CD4-positive, alpha-beta memory T cell (primary cell): ENCODE measurements at regions not wholly inside any gene's neighbourhood (a gene's known extent, or its start where the extent isn't known, plus 50 kb on each side); places are given as distances from the start of the nearest gene placed in this dataset.

Experiments
- CTCF ChIA-PET: fragments of 350-600 bp; sonication (Branson Sonifier 250); formaldehyde crosslinking; loops from one replicate; lab custom pipeline; 2021; ENCODE audit warnings: inconsistent platforms; ENCODE audit not compliant: partially characterized antibody; lab: Charles Lee
- POLR2A ChIA-PET: fragments of 350-600 bp; sonication (Branson Sonifier 250); formaldehyde crosslinking; loops from one replicate; lab custom pipeline; 2021; ENCODE audit not compliant: partially characterized antibody; lab: Charles Lee
- DNase-seq, 5 donors: peaks; one replicate each; pipeline versions ENCODE4 v3.0.0 to v3.0.0-alpha.2; 2020 to 2022; ENCODE audit warnings: mixed read lengths in 1 of 5
- H3K27ac ChIP-seq: one replicate; pipeline ENCODE4 v1.7.0; 2013; ENCODE audit warnings: low read depth, low read length
- H3K27me3 ChIP-seq: 2 replicates; pipeline ENCODE4 v1.7.0; 2013; ENCODE audit warnings: mild to moderate bottlenecking, low read length, moderate library complexity; ENCODE audit not compliant: insufficient read depth
- H3K36me3 ChIP-seq: 2 replicates; pipeline ENCODE4 v1.7.0; 2013; ENCODE audit warnings: mild to moderate bottlenecking, low read length, moderate library complexity; ENCODE audit not compliant: insufficient read depth
- H3K4me1 ChIP-seq: 2 replicates; pipeline ENCODE4 v1.7.0; 2013; ENCODE audit warnings: mild to moderate bottlenecking, low read length, moderate library complexity; ENCODE audit not compliant: insufficient read depth
- H3K4me3 ChIP-seq, 2 donors: one replicate each; pipeline ENCODE4 v1.7.0; 2013; ENCODE audit warnings: low read length in 2 of 2, mild to moderate bottlenecking in 1 of 2
- H3K9me3 ChIP-seq, 2 donors: one replicate each; pipeline ENCODE4 v1.7.0; 2013; ENCODE audit warnings: low read length in 2 of 2, control low read depth in 1 of 2; ENCODE audit not compliant: control insufficient read depth in 1 of 2
- H3K27ac Mint-ChIP-seq, 7 donors: one replicate each; pipeline ENCODE4 v1.8.0; 2020 to 2021; ENCODE audit warnings: mixed read lengths in 7 of 7, mild to moderate bottlenecking in 6 of 7, inconsistent platforms in 3 of 7, moderate library complexity in 3 of 7
- H3K27me3 Mint-ChIP-seq, 2 donors: one replicate each; pipeline ENCODE4 v1.8.0; 2020 to 2021; ENCODE audit warnings: mixed read lengths in 2 of 2
- H3K36me3 Mint-ChIP-seq, 2 donors: one replicate each; pipeline ENCODE4 v1.8.0; 2020 to 2021; ENCODE audit warnings: mixed read lengths in 2 of 2, inconsistent platforms in 1 of 2, mild to moderate bottlenecking in 1 of 2
- H3K4me1 Mint-ChIP-seq, 4 donors: one replicate each; pipeline ENCODE4 v1.8.0; 2020 to 2021; ENCODE audit warnings: mixed read lengths in 4 of 4, mild to moderate bottlenecking in 1 of 4
- H3K4me3 Mint-ChIP-seq, 8 donors: one replicate each; pipeline ENCODE4 v1.8.0; 2020 to 2021; ENCODE audit warnings: mixed read lengths in 8 of 8, mild to moderate bottlenecking in 7 of 8, moderate library complexity in 6 of 8, inconsistent platforms in 3 of 8
- H3K9me3 Mint-ChIP-seq, 8 donors: one replicate each; pipeline ENCODE4 v1.8.0; 2020 to 2021; ENCODE audit warnings: mixed read lengths in 8 of 8, mild to moderate bottlenecking in 5 of 8, inconsistent platforms in 3 of 8, moderate library complexity in 1 of 8
- intact Hi-C: fragments of 100-400 bp; cut with micrococcal nuclease; formaldehyde crosslinking; loops from one replicate; pipeline ENCODE4 v1.15.1; 2023

DNA sequence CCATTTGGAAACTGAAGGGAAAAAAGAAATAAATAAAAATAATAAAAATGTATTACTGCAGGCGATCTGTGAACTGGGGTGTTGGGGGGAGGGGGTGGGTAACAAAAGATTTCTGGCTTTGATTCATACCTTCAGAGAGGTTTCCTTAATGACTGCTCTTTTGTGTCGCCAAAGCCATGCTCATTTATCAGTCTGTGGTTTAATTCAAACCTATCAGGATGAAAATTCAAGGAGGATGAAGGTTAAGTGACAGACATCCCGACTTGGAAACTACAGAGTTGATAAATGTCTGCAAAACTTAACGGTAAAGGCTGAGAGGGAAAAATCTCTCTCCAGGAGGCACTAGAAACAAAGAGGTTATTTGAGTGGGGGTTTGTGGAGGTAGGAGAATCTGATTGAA lies 278.2 kb downstream of the PSAT1 start:
- Histone ChIP-seq H3K4me1 (no peaks in the 10 kb centered on the region), H3K4me3 (no peak overlapping the region), H3K36me3 (no peaks in the 10 kb centered on the region), H3K9me3 (no peaks in the 10 kb centered on the region), H3K27me3 (no peaks in the 10 kb centered on the region), H3K27ac (no peak overlapping the region)
- H3K36me3 Mint-ChIP-seq, result no peaks in the 10 kb centered on the region
- CTCF ChIA-PET, result no interaction called here
- POLR2A ChIA-PET, result no interaction called here
- no peaks in the 10 kb centered on the region for H3K27me3 Mint-ChIP-seq
- H3K9me3 Mint-ChIP-seq, result peaks cover 0 to 3% (median 0%) of the 10 kb centered on the region in 8 donors
- H3K4me1 Mint-ChIP-seq, result no peaks in the 10 kb centered on the region
- intact Hi-C loops, result no loop called here
- DNase-seq, result no peak
- H3K27ac Mint-ChIP-seq, result no peak overlapping the region
- no peak overlapping the region for H3K4me3 Mint-ChIP-seq

DNA sequence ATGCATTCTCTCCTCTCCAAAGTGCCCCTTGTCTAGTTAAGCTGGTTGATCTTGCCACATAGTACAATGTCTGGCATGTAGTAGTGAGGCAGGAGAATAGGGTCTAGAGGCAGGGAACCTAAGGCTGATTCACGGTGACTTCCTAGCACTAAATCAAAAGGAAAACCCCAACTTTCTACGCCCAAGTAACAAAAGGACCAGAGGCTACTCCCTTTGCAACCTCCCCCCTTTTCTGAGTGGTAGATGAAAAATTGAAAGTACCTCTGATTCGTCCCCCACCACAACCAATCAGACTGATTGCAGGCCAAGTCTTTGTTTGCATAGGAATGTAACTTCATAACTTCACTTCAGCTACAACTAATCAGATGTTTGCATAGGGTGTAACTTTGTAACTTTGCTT lies 278.8 kb downstream of the PSAT1 start:
- no peaks in the 10 kb centered on the region for H3K27me3 Mint-ChIP-seq
- DNase-seq, result no peak
- ChIA-PET POLR2A (no interaction called here), CTCF (no interaction called here)
- peaks cover 0 to 6% (median 0%) of the 10 kb centered on the region in 8 donors for H3K9me3 Mint-ChIP-seq
- no peaks in the 10 kb centered on the region for H3K9me3 ChIP-seq
- no peak overlapping the region for H3K27ac Mint-ChIP-seq
- H3K36me3 ChIP-seq, result no peaks in the 10 kb centered on the region
- H3K27me3 ChIP-seq, result no peaks in the 10 kb centered on the region
- no peak overlapping the region for H3K4me3 ChIP-seq
- no peaks in the 10 kb centered on the region for H3K36me3 Mint-ChIP-seq
- no peaks in the 10 kb centered on the region for H3K4me1 Mint-ChIP-seq
- H3K4me3 Mint-ChIP-seq, result no peak overlapping the region
- intact Hi-C loops, result no loop called here
- no peaks in the 10 kb centered on the region for H3K4me1 ChIP-seq
- no peak overlapping the region for H3K27ac ChIP-seq

DNA sequence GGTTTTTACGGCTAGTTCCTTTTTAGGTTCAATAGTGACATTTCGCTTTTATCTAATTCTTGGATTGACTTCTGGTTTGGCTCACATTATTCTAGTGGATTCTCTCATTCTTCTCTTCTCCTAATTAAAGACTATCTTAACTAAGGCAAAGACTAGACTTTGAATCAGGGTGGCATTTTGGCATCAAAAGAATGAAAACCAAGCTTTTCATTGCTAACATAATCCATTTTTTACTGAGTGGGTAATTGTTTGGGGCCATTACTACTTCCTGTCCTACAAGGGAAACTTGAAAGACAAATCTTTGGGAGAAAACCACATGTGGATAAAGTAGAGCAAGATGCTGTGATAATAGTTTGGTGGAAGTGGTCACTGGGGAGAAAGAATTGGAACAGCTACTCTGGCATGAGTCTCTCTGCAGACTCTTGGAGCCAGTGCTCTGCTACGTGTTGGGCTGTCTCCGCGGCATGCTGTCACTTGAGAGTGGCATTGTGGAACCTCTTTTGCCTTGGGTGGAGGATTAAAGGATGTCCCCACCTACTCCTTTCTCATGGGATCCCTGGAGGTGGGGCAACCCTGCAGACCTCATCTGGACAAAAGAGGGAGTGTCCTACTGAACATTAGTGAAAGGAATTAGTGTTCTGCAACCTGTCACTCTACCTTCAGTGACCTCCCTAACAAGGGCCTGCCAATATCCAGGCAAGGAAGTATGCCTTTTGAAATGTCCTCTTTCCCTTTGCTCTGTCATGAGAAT lies 280.4 kb downstream of the PSAT1 start:
- no peak overlapping the region for H3K4me3 Mint-ChIP-seq
- H3K27ac ChIP-seq, result no peak overlapping the region
- intact Hi-C loops, result no loop called here
- H3K4me1 Mint-ChIP-seq, result no peaks in the 10 kb centered on the region
- ChIA-PET CTCF (no interaction called here), POLR2A (no interaction called here)
- H3K27me3 ChIP-seq, result no peaks in the 10 kb centered on the region
- no peak overlapping the region for H3K27ac Mint-ChIP-seq
- no peaks in the 10 kb centered on the region for H3K36me3 Mint-ChIP-seq
- H3K9me3 ChIP-seq, result no peaks in the 10 kb centered on the region
- H3K9me3 Mint-ChIP-seq, result peaks cover 0 to 6% (median 0%) of the 10 kb centered on the region in 8 donors
- no peak for DNase-seq
- H3K4me3 ChIP-seq, result no peak overlapping the region
- no peaks in the 10 kb centered on the region for H3K27me3 Mint-ChIP-seq
- H3K36me3 ChIP-seq, result no peaks in the 10 kb centered on the region
- no peaks in the 10 kb centered on the region for H3K4me1 ChIP-seq

DNA sequence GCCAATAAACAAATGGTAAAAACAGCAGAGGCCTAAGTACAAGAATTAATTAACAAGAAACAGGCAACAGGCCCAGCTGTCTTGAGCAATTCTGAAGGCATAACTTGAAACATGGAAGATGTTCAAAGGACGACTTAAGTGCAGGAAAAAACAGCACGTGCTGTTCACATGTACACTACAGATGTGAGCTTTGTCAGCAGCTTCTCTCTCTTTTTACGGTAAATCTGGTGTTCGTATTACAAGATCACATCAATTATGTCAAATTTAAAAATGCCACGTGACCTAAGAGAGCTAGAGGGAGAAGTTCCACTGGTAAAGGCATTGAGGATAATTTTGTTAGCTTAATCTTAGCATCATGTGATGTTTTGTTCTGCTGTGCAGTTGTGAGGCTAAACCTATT lies 281.1 kb downstream of the PSAT1 start:
- no peaks in the 10 kb centered on the region for H3K9me3 ChIP-seq
- CTCF ChIA-PET, result no interaction called here
- no peaks in the 10 kb centered on the region for H3K27me3 Mint-ChIP-seq
- no peaks in the 10 kb centered on the region for H3K4me1 ChIP-seq
- DNase-seq, result no peak
- H3K4me3 ChIP-seq, result no peak overlapping the region
- no peak overlapping the region for H3K27ac Mint-ChIP-seq
- no peak overlapping the region for H3K4me3 Mint-ChIP-seq
- no peaks in the 10 kb centered on the region for H3K4me1 Mint-ChIP-seq
- H3K36me3 Mint-ChIP-seq, result no peaks in the 10 kb centered on the region
- no peaks in the 10 kb centered on the region for H3K27me3 ChIP-seq
- H3K27ac ChIP-seq, result no peak overlapping the region
- peaks cover 0 to 6% (median 0%) of the 10 kb centered on the region in 8 donors for H3K9me3 Mint-ChIP-seq
- no peaks in the 10 kb centered on the region for H3K36me3 ChIP-seq
- POLR2A ChIA-PET, result no interaction called here
- intact Hi-C loops, result no loop called here

DNA sequence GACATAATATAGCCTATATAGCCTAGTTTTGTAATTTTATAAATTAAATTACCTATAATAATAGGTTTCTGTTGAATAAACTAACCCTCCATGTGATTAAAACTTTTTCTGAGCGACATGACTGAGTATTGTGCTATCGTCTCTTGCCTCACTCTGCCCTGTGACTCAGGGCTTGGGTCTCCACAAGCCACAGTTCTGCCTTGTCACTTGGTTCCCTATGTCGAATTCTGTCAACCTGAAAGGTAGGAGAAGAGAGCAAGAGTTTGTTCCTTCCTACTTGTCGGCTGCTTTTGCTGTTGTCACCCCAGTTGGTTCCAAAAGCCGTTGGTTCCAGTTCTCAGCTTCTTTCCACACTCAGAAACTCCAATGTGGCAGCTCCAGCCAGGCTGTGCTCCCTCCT lies 285.9 kb downstream of the PSAT1 start:
- H3K4me3 Mint-ChIP-seq, result no peak overlapping the region
- H3K27me3 ChIP-seq, result no peaks in the 10 kb centered on the region
- H3K4me1 ChIP-seq, result no peaks in the 10 kb centered on the region
- H3K9me3 ChIP-seq, result no peaks in the 10 kb centered on the region
- POLR2A ChIA-PET, result no interaction called here
- intact Hi-C loops, result no loop called here
- H3K36me3 Mint-ChIP-seq, result no peaks in the 10 kb centered on the region
- no peak overlapping the region for H3K27ac ChIP-seq
- H3K4me3 ChIP-seq, result no peak overlapping the region
- H3K36me3 ChIP-seq, result no peaks in the 10 kb centered on the region
- peaks cover 0 to 7% (median 2%) of the 10 kb centered on the region in 8 donors for H3K9me3 Mint-ChIP-seq
- peaks cover 0 to 2% of the 10 kb centered on the region in 2 donors for H3K27me3 Mint-ChIP-seq
- no peak for DNase-seq
- no peaks in the 10 kb centered on the region for H3K4me1 Mint-ChIP-seq
- H3K27ac Mint-ChIP-seq, result peak overlapping the region in 1 of 7 donors; percentile 34
- CTCF ChIA-PET, result no interaction called here

DNA sequence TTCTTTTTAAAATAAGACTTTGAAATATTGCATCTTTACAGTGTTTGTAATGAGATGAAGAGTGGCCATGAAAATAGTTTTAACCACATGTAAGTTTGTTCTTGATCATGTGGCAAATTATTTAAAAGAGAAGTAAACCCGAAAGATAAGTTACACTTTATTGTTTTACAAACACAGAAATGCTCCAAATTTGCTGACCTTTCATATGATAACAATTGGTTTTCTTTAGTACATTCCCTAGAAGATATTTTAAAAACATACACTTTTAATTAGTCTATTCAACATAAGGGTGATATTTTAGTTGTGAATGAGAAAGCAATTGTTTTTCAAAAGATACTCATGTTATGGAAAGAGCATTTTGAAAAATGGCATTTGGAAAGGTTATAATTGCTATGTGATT lies 287.7 kb downstream of the PSAT1 start:
- H3K36me3 ChIP-seq, result no peaks in the 10 kb centered on the region
- H3K27ac ChIP-seq, result no peak overlapping the region
- Mint-ChIP-seq H3K36me3 (no peaks in the 10 kb centered on the region), H3K27ac (no peak overlapping the region), H3K9me3 (peaks cover 0 to 8% (median 2%) of the 10 kb centered on the region in 8 donors), H3K4me1 (no peaks in the 10 kb centered on the region), H3K4me3 (no peak overlapping the region), H3K27me3 (peaks cover 0 to 2% of the 10 kb centered on the region in 2 donors)
- ChIA-PET POLR2A (no interaction called here), CTCF (no interaction called here)
- no peak for DNase-seq
- intact Hi-C loops, result no loop called here
- no peak overlapping the region for H3K4me3 ChIP-seq
- no peaks in the 10 kb centered on the region for H3K4me1 ChIP-seq
- no peaks in the 10 kb centered on the region for H3K27me3 ChIP-seq
- no peaks in the 10 kb centered on the region for H3K9me3 ChIP-seq

DNA sequence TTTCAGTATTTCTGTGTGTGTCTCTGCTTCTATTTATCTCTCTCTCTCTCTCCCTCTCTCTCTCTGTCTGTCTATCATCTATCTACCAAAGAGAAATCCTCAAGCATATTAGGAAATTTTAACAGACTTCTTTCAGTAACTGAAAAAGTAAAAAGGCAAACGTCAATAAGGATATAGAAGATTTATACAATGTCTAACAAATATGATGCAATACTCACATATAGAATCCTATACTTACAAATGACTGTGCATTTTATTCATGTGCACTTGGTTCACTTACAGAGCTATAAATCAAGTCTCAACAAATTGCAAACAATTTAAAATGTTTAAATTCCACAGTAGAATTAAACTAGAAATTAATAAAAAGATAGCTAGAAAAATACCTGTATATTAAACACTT lies 289.0 kb downstream of the PSAT1 start:
- no peaks in the 10 kb centered on the region for H3K36me3 Mint-ChIP-seq
- H3K27me3 Mint-ChIP-seq, result peaks cover 0 to 2% of the 10 kb centered on the region in 2 donors
- no peaks in the 10 kb centered on the region for H3K27me3 ChIP-seq
- intact Hi-C loops, result no loop called here
- no peak overlapping the region for H3K4me3 Mint-ChIP-seq
- POLR2A ChIA-PET, result no interaction called here
- no peak overlapping the region for H3K27ac ChIP-seq
- peaks cover 0 to 12% (median 3%) of the 10 kb centered on the region in 8 donors for H3K9me3 Mint-ChIP-seq
- DNase-seq, result no peak
- no peaks in the 10 kb centered on the region for H3K4me1 ChIP-seq
- H3K4me3 ChIP-seq, result no peak overlapping the region
- no peaks in the 10 kb centered on the region for H3K36me3 ChIP-seq
- H3K27ac Mint-ChIP-seq, result no peak overlapping the region
- CTCF ChIA-PET, result no interaction called here
- H3K9me3 ChIP-seq, result no peaks in the 10 kb centered on the region
- no peaks in the 10 kb centered on the region for H3K4me1 Mint-ChIP-seq
